IPS-NIHi7 (cell line): ENCODE measurements at regions not wholly inside any gene's neighbourhood (a gene's known extent, or its start where the extent isn't known, plus 50 kb on each side); places are given as distances from the start of the nearest gene placed in this dataset.
"Not testable (repeated sequence)": the region's sequence is repeated elsewhere in the genome, so short reads cannot be mapped to it uniquely, and the experiment has no call there.

Experiments used
- DNase-seq: peaks from one replicate; pipeline ENCODE4 v3.0.0; 2012; ENCODE audit warnings: mixed read lengths; ENCODE audit errors: extremely low spot score

- no peak for DNase-seq
Observed at GRCh38 chr1:198809247-198809646, 170.4 kb downstream of the PTPRC start.

- no peak for DNase-seq
Observed at GRCh38 chr1:198811449-198811848, 172.6 kb downstream of the PTPRC start.

- no peak for DNase-seq
Observed at GRCh38 chr1:198823626-198824025, 184.8 kb downstream of the PTPRC start.

DNA sequence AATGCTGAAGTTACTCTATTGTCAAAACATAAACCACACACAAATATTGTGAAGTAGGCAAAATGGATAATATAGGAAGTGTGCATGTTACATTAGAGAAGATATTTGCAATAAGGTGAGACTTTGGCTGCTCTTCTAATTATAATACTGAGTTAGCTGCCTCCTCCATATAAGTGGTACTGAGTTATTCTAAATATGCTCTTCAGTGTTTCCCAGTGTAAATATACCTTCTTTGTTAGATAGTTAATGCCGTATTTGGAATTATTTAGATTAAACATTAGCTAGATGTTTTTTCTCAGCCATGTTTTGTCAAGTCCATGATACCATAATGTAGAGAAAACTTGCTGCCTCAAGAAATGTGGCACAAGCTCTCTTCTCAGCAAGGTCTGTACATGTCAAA lies 186.4 kb downstream of the PTPRC start:
- DNase-seq = no peak

DNA sequence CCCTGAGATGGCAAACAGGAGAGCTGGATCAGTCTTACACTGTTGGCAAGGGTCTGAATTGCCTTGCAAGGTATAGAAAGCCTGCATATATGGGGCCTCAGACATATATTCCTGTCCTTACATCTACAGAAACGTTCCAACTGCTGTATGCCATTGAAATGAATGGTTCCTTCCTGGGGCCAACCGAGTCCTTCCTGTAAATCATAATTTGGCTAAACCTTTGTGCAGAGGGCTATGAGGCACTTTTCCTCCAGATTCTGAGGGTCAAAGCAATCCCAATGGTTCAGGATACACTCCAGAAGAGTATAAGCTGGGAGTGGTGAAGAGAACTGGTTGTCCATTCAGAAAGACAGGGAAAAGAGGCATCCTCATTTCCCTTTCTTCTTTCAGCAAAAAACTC lies 190.5 kb downstream of the PTPRC start:
- no peak for DNase-seq

GRCh38 chr1:198829944-198830343 lies 191.1 kb downstream of the PTPRC start:
- peak; percentile 50 for DNase-seq

GRCh38 chr1:198830412-198830811 lies 191.6 kb downstream of the PTPRC start:
- DNase-seq = no peak

GRCh38 chr1:198833706-198834503 lies 195.1 kb downstream of the PTPRC start:
- no peak for DNase-seq

GRCh38 chr1:198837278-198838021 lies 198.6 kb downstream of the PTPRC start:
- DNase-seq = no peak

GRCh38 chr1:198838022-198838342 lies 199.1 kb downstream of the PTPRC start:
- no peak for DNase-seq

GRCh38 chr1:198841477-198841876 lies 202.6 kb downstream of the PTPRC start:
- no peak for DNase-seq

- no peak for DNase-seq
Observed at GRCh38 chr1:198842686-198843085, 203.8 kb downstream of the PTPRC start.

- DNase-seq = no peak
Observed at GRCh38 chr1:198845271-198845670, 206.4 kb downstream of the PTPRC start.

DNA sequence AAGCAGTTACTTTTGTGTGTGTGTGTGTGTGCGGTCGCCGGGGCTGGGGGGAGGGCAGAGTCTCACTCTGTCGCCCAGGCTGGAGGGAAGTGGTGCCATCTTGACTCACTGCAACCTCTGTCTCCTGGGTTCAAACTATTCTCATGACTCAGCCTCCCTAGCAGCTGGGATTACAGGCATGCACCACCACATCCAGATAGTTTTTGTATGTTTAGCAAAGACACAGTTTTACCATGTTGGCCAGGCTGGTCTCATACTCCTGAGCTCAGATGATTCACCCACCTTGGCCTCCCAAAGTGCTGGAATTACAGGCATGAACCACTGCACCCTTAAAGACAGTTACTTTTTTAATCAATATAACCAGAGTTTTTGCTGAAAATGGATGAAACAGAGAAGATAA lies 207.0 kb downstream of the PTPRC start:
- DNase-seq = no peak

DNA sequence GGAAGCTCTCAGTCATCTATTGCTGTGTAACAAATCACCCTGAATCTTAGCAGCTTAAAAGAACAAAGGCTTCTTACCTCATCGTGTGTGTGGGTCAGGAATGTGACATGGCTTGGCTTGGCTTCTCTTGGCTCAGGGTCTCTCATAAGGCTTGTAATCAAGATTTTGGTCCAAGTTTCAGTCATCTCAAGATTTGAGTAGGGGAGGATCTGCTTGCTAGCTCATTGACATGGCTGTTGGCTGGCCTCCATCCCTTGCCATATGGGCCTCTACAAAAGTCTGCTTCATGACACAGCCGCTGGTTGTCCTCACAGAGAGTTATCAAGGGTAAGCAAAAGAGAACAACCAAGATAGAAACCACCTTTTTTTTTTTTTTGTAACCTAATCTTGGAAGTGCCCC lies 207.7 kb downstream of the PTPRC start:
- no peak for DNase-seq

- no peak for DNase-seq
Observed at GRCh38 chr1:198848206-198848605, 209.4 kb downstream of the PTPRC start.

GRCh38 chr1:198848649-198849048 lies 209.8 kb downstream of the PTPRC start:
- DNase-seq = no peak

DNA sequence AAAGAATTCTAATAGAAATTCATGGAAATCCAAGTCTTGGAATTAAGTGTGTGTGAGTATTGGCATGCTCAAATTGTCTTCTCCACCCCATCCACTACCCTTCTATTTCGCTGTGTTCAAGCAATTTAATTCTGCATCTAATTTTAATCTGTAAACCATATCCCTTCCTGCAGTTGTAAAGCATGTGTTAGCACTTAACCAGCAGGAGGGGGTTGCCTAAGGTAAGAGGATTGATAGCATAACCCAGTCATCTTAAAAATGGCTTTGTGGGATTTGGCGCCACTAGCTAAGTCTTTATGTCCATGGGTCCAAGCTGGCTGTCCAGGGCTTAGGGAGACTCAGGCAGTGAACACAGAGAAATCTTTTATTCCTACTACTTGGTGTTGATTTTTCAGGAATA lies 210.3 kb downstream of the PTPRC start:
- no peak for DNase-seq

GRCh38 chr1:198850196-198850595 lies 211.4 kb downstream of the PTPRC start:
- no peak for DNase-seq

- not testable (repeated sequence) for DNase-seq
Observed at GRCh38 chr1:198850966-198851365, 212.1 kb downstream of the PTPRC start.

- no peak for DNase-seq
Observed at GRCh38 chr1:198856601-198857000, 217.8 kb downstream of the PTPRC start.

- no peak for DNase-seq
Observed at GRCh38 chr1:198858033-198858432, 219.2 kb downstream of the PTPRC start.

GRCh38 chr1:198860371-198860770 lies 221.5 kb downstream of the PTPRC start:
- DNase-seq = no peak
